D721Med (cell line): ENCODE measurements at regions not wholly inside any gene's neighbourhood (a gene's known extent, or its start where the extent isn't known, plus 50 kb on each side); places are given as distances from the start of the nearest gene placed in this dataset.

Experiments
- DNase-seq: peaks from one replicate; pipeline ENCODE4 v3.0.0; 2011; ENCODE audit warnings: low spot score; ENCODE audit not compliant: insufficient read length
- FAIRE-seq: peaks from 2 replicates; lab custom pipeline; 2011; peaks lifted over from hg19 to GRCh38; lab: Jason Lieb, UNC
- CTCF ChIP-seq: IDR thresholded peaks from 2 replicates; pipeline ENCODE4 v1.5.1; 2012; ENCODE audit warnings: mild to moderate bottlenecking, control low read depth; ENCODE audit not compliant: insufficient read depth; ENCODE audit errors: missing control alignments

GRCh38 chr3:189398656-189399055, 226.9 kb downstream of the TPRG1 start:
- DNase-seq (no peak), FAIRE-seq (no peak)
- TF ChIP-seq CTCF: no peak

GRCh38 chr3:189401196-189401595, 229.4 kb downstream of the TPRG1 start:
- DNase-seq: no peak
- no peak for TF ChIP-seq CTCF
- FAIRE-seq: no peak

DNA sequence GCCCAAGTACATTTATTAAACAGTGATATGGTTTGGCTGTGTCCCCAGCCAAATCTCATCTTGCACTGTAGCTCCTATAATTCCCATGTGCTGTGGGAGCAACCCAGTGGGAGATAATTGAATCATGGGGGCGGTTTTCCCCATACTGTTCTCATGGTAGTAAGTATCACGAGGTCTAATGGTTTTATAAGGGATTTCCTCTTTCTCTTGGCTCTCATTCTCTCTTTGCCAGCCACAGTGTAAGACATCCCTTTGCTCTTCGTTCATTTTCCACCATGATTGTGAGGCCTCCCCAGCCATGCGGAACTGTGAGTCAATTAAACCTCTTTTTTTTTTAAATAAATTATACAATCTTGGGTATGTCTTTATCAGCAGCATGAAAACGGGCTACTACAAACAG, 228.0 kb upstream of the TP63 start:
- FAIRE-seq (no peak), DNase-seq (no peak)
- no peak for TF ChIP-seq CTCF

- no peak for FAIRE-seq
- no peak for DNase-seq
Observed at GRCh38 chr3:189404024-189404423, 227.2 kb upstream of the TP63 start.

DNA sequence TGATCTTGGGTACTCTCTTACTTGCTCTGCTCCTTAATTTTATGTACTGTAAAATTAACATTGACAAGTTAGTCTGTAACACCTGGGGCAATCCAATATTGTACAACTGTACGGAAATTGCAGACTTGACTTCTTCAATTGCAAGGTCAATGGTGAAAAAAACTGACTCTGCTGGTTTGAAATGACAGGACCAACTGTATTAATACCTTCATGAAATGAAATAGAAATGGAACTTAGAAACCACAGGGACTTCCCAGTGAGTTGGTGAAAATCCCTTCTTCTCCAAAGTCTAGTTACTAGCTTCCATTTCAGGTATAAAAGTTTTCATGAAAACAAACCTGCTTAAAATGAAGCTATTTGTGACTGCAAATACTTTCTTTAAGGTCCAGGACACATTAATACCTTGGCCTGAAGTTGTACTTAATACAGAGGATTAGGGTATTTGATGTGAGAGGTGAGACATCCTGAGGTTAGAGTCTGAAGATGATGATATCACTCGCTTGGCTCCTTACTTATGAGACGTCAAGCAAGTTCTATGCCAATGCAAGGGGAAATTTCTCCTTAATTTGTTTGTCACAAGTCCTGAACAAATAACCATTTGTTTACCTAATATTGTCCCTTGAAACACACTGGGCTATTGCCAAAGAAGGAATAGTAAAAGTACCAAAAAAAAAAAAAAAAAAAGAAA, 226.2 kb upstream of the TP63 start:
- TF ChIP-seq CTCF: no peak
- FAIRE-seq: no peak
- DNase-seq: no peak

More at GRCh38 chr3:189404024-189404423, 227.2 kb upstream of the TP63 start:
- no peak for TF ChIP-seq CTCF

GRCh38 chr3:189406148-189406547, 225.0 kb upstream of the TP63 start:
- TF ChIP-seq CTCF: no peak
- FAIRE-seq: no peak
- DNase-seq: no peak

GRCh38 chr3:189410522-189410921, 220.7 kb upstream of the TP63 start:
- no peak for TF ChIP-seq CTCF
- FAIRE-seq: no peak
- no peak for DNase-seq
